ENCODE measurements at regions not wholly inside any gene's neighbourhood (a gene's known extent, or its start where the extent isn't known, plus 50 kb on each side); places are given as distances from the start of the nearest gene placed in this dataset.

DNA sequence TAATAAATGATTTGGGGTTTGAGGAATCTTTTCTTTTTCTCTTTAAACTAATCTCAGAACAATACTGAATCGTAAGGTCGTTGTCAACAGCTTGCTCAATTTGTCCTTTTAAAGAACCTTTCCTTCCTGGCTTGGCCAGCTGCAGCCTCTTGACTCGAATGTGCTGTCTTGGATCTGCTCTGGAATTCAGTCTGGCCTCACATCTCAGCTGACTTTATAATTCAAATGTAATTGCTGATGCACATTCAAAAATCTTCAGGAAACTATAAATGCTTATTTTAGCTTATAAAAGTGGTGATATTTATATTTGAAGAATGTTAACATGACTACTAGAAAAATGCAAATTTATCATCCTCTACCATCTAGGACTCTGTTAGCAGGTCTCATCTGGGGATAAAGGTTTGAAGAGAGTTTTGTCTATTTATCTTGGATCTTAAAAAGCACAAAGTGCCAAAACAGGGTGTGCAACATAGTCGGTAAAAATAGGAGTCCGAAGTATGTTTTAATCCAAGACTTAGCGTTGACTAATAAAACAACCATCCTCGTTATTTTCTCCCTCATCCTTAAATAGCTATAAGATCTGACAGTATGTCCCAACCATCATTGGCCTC is 1035.2 kb downstream of the MCTP2 start:
- no peak for DNase-seq

DNA sequence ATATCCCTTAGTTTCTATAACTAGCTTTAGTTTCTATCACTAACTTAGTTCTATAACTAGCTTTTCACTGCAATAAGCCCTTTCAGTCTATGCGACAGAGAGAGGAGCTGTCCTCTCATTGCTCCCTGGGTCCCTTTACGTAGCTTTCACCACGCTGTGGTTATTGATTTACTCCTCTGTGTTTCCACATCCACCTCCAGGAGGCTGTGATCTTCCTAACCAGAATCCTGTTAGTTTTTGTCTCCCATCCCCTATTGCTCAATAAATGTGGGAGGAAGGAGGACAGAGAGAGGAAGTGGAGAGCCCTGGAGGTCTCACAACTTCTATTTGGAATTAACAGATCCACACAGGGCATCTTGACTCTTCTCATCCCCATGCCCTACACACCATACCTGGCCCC is 1036.1 kb downstream of the MCTP2 start:
- no peak for DNase-seq

DNA sequence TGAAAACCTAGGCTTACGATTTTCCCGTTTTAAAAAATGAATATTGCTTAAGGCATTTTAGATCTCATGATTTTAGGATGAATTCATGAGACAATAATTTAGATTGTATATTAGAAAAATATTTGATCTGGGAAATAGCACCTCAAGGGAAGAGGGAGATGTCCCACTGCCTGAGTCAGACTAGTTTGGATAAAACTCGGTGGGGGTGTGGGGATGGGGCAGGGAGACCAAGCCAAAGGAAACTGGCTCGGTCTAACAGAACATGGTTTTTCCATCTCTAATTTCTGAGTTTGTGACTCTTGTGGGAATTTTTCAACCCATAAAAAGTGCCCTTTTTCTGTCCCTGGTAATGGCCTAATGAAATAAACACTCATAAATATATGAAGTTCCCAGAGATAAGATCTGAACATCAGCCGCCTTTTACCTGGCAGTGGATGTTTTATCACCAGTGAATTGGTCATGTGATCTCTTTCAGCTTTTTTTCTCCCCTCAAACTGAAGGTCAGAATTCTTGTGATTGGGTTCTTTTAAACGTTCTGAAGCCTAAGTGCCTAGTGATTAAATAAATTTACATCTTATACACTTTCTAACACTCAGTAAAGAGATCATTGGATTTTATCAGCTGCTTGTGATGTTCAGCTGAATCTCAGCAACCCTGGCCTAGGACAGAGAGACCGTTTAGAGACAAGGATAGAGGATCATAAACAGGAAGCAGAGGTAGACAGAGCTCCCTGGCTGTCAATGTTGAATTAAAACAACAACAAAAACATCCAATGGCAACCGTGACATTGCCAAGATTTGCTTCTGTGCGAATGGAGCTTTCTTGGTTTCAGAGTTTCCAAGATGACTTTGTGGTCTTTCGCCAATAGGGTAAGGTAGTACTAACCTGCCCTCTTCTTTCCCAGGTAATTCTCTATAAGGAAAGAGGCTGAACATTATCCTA is 1038.2 kb downstream of the MCTP2 start:
- no peak for DNase-seq

DNA sequence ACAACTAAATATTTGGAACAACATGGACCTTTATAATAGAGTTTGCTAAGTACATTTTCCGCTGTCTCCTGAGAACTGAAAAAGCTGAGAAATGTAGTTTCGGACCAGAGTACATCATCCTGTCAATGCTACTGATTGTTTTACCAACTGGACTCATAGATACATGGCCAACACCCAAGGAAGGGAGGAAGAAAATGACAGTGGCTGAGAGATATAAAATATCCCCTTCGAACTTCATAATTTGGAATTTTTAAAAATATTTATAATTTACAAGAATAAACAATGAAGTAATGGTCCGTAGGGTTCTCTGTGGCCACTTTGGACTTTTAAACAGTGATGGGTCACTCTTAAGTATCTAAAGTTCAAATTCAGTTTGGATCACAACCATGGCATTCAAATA is 1042.7 kb downstream of the MCTP2 start:
- DNase-seq, result no peak

DNA sequence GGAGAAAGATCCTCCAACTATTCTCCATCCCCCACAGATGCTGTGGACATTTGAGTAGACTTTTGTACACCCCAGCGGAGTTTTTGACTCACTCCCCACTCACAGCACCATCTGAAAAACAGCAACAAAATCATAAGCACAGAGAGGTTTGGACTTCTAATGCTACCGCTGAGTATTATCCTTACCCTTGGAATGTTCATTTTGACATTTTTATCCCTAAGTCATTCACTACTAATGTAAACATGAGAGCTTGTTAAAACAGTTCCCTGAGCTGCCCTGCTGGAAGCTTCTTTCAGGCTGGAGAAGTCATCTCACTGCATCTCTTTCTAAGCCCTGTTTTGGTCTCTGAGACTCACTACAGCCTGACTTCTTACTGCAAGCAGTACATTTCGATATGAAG is 1045.9 kb downstream of the MCTP2 start:
- DNase-seq, result no peak

DNA sequence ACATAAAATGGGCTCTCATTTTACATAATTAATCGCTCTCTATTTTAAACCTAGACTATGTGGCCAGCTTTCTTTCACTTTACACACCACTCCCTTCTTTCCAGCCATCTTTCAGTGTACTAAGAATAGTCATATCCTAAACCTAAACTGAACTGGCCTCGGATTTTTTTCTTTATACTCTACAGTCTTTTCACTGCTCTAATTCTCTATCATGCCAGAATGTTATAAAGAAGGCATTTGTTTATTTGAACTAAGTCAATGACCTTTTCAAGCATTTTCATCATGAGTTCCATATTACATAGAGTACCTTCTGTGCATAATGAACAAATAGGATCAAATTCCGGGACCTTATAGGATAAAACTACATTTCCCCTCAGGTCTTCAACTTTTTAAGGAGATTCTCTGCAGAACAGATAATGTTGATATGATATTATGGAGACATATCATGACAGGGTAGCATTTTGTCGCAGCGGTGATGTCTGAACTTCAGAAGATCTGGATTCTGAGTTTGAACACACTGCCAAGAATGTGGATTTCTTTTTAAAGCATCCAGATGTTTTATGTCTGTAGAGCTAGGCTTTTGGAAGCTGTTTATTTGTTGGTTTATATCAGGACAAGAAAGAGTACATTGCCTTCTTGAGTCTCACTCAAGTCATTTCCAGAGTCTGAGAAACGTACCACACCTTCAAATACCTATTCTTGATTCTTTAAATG is 1047.3 kb downstream of the MCTP2 start:
- no peak for DNase-seq

DNA sequence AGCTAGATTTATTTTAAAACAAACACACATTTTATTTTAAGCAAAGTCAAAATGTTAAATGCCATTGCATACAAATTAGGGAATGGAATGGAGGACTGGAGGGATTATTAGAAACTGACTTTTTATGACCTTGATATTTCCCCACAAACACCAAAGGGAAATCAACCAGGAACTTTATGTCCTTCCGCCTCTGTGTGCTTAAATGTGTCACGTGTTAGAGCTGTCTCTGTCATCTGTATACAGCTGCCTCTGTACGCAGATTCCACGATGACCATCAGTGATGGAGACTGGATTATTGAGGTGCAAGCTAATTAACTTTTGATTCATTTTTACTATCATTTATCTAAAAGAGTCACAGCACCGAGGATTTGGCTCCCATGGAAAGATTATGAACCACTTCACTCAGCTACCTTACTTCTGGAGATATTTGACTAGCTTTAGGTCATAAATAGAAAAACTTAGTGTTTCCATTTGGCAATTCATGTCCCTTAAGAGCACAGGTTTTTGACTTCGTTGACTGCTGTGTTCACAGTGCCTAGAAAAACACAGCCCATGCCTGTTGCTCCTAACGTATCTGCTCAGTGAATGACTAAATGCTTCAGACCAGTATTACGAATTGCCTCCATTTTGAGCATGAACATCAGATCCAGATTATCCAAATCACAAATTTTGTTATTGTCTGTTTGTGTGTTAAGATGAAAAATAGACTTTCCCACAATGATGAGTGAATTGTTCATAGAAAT is 1048.1 kb downstream of the MCTP2 start:
- no peak for DNase-seq

DNA sequence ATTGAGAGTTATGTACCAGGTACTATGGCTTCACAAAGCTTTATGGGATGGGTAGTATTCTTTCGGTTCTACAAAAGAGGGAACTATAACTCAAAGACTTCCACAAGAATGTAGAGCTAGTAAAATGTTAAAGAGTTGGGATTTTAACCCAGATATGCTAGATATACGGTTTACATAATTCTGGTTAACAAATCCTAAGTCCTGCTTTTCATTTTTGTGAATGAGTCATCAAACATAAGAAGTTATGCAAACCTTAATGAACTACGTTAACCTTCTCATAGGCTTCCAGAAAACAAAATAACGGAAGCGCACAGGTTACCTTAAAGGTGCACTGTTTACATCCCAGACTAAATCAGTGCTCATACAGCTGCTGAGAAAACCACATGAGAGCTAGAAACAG is 1049.3 kb downstream of the MCTP2 start:
- no peak for DNase-seq

DNA sequence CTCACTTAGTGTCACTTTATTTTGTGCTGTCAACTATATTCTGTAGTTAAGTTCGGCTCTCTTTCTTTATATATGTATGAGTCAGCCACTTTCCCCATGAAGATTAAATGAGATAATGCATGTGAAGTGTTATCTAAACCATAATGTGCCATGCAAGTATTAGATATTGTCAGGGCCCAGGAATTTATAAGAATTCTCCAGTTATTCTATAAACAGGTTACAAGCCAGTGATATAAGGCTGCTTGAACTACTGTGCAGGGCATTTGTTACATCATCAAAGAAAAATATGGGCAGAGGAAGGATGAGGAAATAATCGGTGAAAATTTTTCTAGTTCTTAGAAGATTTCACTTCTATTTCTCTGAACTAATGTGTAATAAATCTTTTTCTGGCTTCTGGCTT is 1049.0 kb upstream of the NR2F2 start:
- DNase-seq, result no peak

DNA sequence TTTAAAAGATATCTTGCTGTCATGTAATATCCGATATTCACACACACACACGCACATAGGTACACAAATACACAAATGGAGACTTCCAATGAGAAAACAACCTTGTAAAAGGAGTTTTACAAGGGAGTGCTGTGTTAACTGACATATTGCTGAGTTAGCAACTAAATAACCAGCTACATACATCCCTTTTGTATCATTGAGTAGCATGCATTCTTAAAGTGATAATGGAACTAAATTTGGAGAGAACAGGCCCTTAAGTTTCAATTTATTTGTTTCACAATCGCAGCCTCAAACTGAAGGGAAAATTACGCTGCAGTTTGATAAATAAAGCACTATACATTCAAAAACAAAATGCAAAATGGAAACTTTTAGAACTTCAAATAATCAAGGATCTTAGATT is 1046.0 kb upstream of the NR2F2 start:
- DNase-seq, result no peak

DNA sequence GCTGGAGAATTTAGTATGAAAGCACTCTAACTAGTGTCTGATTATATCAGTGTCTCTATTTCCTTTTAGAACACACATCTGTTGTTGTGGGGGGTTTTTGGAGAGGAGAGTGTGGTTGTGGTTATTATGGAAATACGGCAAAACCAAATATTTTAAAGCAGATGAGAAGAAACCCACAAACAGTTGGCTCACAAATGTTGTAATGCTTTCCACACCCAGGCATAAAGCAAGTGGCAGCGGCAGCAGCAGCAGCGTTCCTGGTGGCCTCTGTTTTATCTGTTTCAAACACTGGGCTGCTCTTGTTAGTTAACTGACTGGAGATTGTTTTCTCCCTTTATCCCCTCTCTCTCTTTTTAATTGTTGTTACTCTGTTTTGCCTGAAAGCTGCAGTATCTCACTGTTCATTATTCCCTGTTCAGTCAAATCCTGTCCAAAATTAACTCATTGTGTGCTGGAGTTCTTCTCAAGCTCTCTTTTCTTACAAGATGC is 1045.5 kb upstream of the NR2F2 start:
- DNase-seq, result no peak

DNA sequence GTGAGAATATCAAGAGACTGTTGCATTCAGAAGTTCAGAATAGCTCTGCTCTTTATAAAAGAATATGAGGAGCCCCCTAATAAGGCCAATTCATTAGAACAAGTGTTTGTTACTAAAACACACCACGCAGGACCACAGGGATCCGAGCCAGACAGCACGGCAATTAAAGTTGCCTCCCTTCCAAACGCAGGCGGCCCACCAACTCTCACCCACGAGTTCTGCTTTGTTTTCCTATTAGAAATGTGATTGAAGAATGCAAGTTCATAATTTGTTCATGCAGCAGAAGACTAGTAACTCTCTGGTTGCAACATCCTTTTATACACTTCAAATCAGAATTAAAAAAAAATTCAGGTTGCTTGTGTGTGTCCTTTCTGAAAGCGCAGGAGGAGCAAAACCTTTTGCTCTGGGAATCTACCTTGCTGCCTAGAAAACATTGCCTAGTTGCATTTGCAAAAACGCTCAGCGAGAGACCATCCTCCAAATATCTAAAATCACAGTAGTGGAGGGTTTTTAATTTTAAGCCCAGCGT is 1044.1 kb upstream of the NR2F2 start:
- DNase-seq, result no peak

DNA sequence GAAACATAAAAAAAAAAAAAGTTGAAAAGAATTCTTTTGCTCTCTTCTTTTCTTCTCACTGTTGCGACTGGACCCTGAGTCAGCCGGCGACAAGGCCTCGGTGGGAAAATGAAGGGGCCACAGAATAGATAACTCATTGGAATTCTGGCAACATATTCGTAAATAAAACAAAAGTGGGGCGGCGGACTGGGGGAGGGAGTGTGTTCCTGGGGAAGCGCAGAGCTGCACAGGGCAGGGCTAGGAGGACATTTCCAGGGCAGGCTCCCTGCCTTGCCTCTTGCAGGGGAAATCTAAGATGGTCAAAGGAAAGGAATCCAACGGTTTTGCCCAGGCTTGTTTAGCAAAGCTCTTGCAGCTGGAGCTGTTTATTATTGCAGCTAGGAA is 1042.8 kb upstream of the NR2F2 start:
- DNase-seq, result no peak

DNA sequence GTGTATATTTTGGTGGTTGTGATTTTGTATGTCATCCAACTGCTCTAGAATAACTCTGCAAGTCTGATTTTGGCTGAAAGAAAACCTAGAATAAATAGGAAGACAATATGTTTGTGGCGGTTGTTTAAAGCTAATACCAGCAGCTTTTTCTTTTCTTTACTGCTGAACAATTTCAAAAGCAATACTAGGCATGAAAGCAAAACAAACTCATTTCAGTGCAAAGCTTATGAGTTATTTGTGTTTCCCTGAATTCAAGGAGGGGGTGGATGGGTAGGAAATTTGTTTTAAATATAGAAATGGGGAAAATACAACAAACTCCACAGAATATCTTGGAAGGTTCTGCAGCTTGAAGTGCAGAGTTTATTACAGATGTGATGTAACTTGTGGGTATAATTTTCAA is 1041.9 kb upstream of the NR2F2 start:
- no peak for DNase-seq

DNA sequence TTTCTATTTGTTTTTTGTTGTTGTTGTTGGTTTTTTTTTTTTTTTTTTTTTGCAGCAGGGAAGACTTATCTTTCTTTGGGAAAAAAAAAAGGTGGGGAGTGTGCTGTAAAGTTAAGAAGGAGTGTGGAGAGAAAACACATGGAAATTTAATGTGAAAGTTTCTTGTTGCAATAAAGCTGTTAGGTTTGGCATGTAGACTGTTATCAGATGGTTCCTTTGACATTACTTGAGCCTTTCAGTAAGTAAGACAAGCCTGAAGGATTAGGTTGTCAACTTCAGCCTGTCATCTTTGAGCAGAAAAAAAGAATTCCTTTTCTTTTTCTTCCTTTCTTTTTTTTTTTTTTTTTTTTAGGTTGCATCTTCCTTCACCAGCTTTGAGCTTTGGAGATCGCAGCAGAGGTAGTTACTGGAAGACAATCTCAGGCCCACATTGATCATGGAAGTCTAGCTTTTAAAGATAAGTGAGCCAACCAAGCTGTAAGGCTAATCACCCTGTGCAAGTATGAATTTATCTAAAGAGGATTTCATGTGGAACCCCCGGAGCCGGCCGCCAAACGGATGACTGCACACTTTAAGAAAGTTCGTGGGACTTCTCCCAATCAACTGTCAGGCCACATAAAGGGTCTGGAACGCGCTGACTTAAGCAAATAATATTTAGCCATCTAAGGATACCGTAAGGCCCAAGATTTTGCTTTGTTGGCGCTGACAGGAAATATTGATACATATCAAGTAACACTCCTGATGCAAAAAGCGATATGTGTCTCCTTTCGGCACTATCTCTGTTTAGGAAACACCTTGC is 1040.1 kb upstream of the NR2F2 start:
- no peak for DNase-seq

DNA sequence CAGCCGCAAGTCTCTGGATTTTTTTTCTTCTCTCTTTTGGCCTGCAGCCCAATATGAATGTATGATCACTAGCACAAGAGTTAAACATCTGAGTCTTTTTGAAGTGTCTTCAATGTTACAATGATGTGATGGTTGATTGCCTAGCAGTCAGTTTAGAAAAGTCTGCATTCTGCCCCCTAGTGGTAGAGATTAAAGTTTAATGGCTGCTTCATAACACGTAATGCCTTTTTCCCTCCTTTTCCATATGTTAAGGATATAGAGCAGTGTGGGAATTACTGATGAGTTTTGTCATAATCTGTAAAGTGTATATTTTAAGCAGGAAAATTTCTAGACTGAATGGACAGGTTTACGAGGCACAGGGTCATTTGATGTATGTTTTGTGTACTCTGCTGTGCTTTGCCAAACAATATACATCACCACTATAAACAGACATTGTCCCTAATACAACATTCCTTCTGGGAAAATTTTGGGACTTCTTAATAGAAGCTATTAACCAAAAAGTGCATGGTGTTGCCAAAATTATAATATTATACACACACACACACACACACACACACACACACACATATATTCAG is 1038.5 kb upstream of the NR2F2 start:
- no peak for DNase-seq

DNA sequence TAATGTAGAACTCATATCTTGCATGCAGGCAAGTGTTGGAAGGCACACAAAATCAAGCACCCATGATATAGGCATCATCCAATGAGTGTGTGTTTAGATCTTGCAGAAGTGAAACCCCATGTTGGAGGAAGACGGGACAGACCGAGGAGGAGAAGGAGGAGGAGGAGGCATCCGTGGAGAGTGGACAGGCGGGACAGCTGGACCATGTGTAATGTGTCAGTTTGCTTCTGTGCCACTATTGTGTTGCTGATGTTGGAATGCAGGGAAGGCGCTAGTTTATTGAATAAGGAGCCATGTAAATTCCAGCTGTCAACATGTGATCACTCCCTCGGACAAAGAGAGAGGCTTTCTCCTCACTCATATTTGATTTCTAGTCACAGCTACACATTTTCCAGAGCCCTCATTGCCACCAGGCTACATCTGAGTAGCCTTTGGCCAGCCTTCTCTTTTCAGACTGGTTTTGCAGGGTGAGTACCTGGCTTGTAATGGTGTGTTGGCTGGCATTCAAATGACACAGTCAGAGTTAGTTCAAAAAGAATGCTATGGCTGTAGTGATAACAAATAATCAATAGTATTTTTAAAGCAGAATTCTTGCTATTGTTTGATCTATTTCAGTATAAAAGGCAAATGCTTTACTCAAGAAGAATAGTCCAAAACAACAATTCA is 1037.6 kb upstream of the NR2F2 start:
- DNase-seq, result no peak

DNA sequence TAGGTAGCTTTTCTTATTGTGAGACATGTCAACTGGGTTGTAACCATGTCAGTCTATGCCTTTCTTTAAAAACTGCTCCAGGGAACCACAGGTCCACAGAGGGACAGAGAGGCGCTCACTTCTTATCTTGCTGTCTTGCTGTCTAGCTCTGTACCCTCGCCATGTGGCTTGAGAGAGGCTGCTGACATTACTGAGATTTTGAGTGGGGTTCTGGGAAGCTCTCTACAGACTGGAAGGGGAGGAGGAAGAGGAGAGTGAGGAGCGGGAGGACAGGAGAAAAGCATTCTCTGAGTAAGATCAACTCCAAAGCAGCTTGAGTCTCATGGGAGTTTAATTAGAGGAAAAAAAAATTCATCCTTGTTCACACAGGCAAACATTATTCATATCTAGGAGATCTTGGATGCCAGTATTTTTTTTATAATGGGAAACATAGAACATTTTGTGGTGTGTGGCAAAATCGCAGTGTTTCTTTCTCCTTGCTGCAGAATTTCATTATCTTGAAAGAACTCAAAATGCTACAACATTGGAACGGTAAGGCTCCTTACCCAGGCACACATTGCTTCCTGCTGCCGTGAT is 1037.0 kb upstream of the NR2F2 start:
- DNase-seq, result no peak

DNA sequence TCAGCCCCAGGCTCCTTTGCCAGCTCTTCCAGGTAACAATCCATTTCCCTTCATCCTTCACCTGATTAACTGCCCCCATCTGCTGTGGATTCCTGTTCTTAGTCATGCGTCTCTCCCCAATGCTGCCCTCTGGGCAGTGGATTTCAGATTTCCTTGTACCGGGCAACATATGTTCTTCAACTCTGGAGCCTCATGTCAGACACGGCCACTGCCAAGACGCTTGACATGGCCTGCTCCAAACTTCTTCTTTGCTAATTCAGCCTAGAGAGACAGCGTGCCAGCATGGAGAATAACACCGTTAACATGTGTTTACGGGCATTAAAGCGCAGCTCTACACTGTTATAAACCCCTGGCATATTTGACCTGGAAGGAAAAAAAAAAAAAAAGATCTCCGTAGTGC is 1035.1 kb upstream of the NR2F2 start:
- no peak for DNase-seq

DNA sequence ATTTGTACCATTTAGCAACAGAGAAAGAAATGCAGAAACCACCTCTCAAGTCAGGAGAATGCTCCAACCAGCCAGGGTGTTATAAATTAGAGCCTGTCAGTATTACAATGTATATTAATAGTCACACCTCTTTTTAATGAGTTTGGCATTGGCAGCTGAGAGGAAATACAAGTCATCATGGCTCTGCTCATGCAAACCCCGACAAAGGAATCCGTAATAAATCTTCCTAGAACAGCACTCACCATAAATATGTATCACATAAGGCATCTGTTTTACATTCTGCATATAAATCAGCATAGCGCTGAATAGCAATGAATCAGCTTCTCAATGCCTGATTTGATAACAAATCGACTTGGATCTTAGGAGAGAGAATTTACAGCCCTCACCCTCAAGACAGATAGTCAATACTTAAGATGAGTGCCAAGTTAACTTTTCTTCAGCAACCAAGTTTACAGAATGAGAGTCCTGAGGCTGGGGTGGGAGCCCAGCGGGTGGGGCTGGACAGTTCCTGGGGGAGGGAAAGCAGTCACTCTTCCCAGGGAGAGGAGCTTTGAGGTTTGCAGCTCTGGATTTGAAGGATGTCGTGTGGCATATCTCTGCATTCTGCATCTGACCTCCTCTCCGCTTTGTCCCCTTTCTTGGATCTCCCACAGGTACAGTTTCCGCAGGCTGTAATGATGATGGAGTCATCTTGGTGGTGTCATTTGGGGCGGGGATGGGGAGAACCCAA is 1034.4 kb upstream of the NR2F2 start:
- DNase-seq, result no peak
